Keratinocyte (primary cell): ENCODE measurements at regions not wholly inside any gene's neighbourhood (a gene's known extent, or its start where the extent isn't known, plus 50 kb on each side); places are given as distances from the start of the nearest gene placed in this dataset.

Experiments
- DNase-seq: peaks from one replicate; pipeline ENCODE4 v3.0.0-alpha.2; 2011; ENCODE audit warnings: low read depth, missing footprints, low spot score
- FAIRE-seq: peaks from 2 replicates; lab custom pipeline; 2011; peaks lifted over from hg19 to GRCh38; lab: Jason Lieb, UNC
- H2AFZ ChIP-seq: 2 replicates; pipeline ENCODE4 v1.6.0; 2012; ENCODE audit warnings: low read length, control low read depth, inconsistent platforms; ENCODE audit not compliant: control insufficient read depth
- H3K27ac ChIP-seq: 2 replicates; pipeline ENCODE4 v1.5.1; 2011; ENCODE audit warnings: low read length; ENCODE audit not compliant: control insufficient read depth, insufficient read depth
- H3K27me3 ChIP-seq: 3 replicates; pipeline ENCODE4 v1.6.0; 2011; ENCODE audit warnings: low read length; ENCODE audit not compliant: control insufficient read depth, insufficient read depth; ENCODE audit errors: extremely low read depth
- H3K36me3 ChIP-seq, 2 experiments: 2 replicates in 1 of 2; 3 replicates in 1 of 2; pipeline ENCODE4 v1.5.1; 2011; ENCODE audit warnings: low read length in 2 of 2, mild to moderate bottlenecking in 1 of 2; ENCODE audit not compliant: control insufficient read depth in 2 of 2, insufficient read depth in 2 of 2; ENCODE audit errors: extremely low read depth in 1 of 2
- H3K4me1 ChIP-seq: 3 replicates; pipeline ENCODE4 v1.5.1; 2011; ENCODE audit warnings: low read length; ENCODE audit not compliant: control insufficient read depth, insufficient read depth; ENCODE audit errors: extremely low read depth
- H3K4me2 ChIP-seq: 3 replicates; pipeline ENCODE4 v1.6.0; 2011; ENCODE audit warnings: low read depth, low read length; ENCODE audit not compliant: control insufficient read depth, insufficient read depth; ENCODE audit errors: extremely low read depth
- H3K4me3 ChIP-seq, 3 experiments: fragments of 200-600 bp in 1 of 3; sonication (generic) in 1 of 3; 2 replicates in 2 of 3; 3 replicates in 1 of 3; pipeline ENCODE4 v1.5.1; 2011 to 2016; ENCODE audit warnings: low read length in 3 of 3, mild to moderate bottlenecking in 3 of 3, control low read depth in 2 of 3, inconsistent platforms in 1 of 3, low read depth in 1 of 3, mixed read lengths in 1 of 3, mixed run types in 1 of 3, moderate library complexity in 1 of 3; ENCODE audit not compliant: control insufficient read depth in 2 of 3, insufficient read depth in 2 of 3; ENCODE audit errors: extremely low read depth in 1 of 3
- H3K79me2 ChIP-seq: 2 replicates; pipeline ENCODE4 v1.6.0; 2012; ENCODE audit warnings: low read length; ENCODE audit not compliant: control insufficient read depth, insufficient read depth
- H3K9ac ChIP-seq: 3 replicates; pipeline ENCODE4 v1.6.0; 2011; ENCODE audit warnings: low read length; ENCODE audit not compliant: control insufficient read depth, insufficient read depth; ENCODE audit errors: extremely low read depth
- H3K9me1 ChIP-seq: 3 replicates; pipeline ENCODE4 v1.6.0; 2011; ENCODE audit warnings: low read length; ENCODE audit not compliant: control insufficient read depth, insufficient read depth; ENCODE audit errors: extremely low read depth
- H3K9me3 ChIP-seq: 2 replicates; pipeline ENCODE4 v1.5.1; 2012; ENCODE audit warnings: low read depth, low read length; ENCODE audit not compliant: control insufficient read depth
- H4K20me1 ChIP-seq: 3 replicates; pipeline ENCODE4 v1.6.0; 2011; ENCODE audit warnings: low read length; ENCODE audit not compliant: control insufficient read depth, insufficient read depth; ENCODE audit errors: extremely low read depth
- EZH2 ChIP-seq: IDR thresholded peaks from one replicate; pipeline ENCODE4 v1.6.1; 2012; ENCODE audit warnings: inconsistent platforms, mild to moderate bottlenecking, low read length, moderate library complexity
- dilution Hi-C: fragments of 300-500 bp; cut with MboI; formaldehyde crosslinking; loops from one replicate; pipeline ENCODE4 v1.7.0; 2020; ENCODE audit warnings: low sequenced_read_pairs; ENCODE audit not compliant: extremely low pct_ligation_motif_present
- TF ChIP-seq, protein P1 (sequence below), 3 experiments: IDR thresholded peaks in 1 of 3; conservative IDR thresholded peaks in 1 of 3; optimal IDR thresholded peaks in 1 of 3; 2 replicates in 2 of 3; 3 replicates in 1 of 3; pipeline versions ENCODE3 to v1.5.1; 2011; ENCODE audit warnings: low read length in 3 of 3, mild to moderate bottlenecking in 3 of 3, moderate library complexity in 2 of 3, control low read depth in 1 of 3, inconsistent platforms in 1 of 3; ENCODE audit not compliant: insufficient read depth in 2 of 3; ENCODE audit errors: extremely low read depth in 1 of 3

DNA sequence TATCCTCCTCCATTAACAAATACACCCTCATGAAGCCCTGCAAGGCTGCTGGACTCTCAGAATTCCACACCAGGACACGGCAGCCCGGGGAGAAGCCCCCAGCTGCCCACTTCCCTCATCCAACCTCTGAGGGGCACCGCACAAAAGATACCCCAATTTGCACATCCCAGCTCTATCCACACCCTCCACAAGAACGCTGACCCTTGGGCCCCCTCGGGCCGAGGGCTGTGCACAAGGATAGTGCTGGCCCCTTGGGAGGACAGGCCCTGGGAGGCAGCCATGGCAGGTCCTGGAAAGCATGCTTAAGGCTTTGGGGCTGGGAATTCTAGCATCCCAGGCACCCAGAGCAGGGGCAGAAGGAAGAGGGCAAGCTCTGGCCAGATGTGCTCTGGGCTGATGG lies 77.4 kb upstream of the PRNP start:
- Histone ChIP-seq H3K4me3 (no peak overlapping the region), H3K9me3 (no peaks in the 10 kb centered on the region), H3K4me2 (no peak overlapping the region), H3K27ac (no peak overlapping the region), H3K27me3 (no peaks in the 10 kb centered on the region), H3K36me3 (no peaks in the 10 kb centered on the region), H4K20me1 (no peaks in the 10 kb centered on the region), H3K79me2 (no peaks in the 10 kb centered on the region), H2AFZ (no peak overlapping the region), H3K9me1 (no peaks in the 10 kb centered on the region), H3K4me1 (peaks cover 7% of the 10 kb centered on the region), H3K9ac (no peak overlapping the region)
- no peak for TF ChIP-seq EZH2
- TF ChIP-seq, protein P1, sequence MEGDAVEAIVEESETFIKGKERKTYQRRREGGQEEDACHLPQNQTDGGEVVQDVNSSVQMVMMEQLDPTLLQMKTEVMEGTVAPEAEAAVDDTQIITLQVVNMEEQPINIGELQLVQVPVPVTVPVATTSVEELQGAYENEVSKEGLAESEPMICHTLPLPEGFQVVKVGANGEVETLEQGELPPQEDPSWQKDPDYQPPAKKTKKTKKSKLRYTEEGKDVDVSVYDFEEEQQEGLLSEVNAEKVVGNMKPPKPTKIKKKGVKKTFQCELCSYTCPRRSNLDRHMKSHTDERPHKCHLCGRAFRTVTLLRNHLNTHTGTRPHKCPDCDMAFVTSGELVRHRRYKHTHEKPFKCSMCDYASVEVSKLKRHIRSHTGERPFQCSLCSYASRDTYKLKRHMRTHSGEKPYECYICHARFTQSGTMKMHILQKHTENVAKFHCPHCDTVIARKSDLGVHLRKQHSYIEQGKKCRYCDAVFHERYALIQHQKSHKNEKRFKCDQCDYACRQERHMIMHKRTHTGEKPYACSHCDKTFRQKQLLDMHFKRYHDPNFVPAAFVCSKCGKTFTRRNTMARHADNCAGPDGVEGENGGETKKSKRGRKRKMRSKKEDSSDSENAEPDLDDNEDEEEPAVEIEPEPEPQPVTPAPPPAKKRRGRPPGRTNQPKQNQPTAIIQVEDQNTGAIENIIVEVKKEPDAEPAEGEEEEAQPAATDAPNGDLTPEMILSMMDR (optimal IDR thresholded peaks at IDR 0.05 in 1 of 3, IDR thresholded peaks at IDR 0.05 in 1 of 3, conservative IDR thresholded peaks at IDR 0.05 in 1 of 3; ENCODE audit: extremely low read depth in 1 of 3, insufficient read depth in 2 of 3, low read length in 3 of 3), result no peak
- DNase-seq (no peak), FAIRE-seq (no peak)
- dilution Hi-C loops, result no loop called here

DNA sequence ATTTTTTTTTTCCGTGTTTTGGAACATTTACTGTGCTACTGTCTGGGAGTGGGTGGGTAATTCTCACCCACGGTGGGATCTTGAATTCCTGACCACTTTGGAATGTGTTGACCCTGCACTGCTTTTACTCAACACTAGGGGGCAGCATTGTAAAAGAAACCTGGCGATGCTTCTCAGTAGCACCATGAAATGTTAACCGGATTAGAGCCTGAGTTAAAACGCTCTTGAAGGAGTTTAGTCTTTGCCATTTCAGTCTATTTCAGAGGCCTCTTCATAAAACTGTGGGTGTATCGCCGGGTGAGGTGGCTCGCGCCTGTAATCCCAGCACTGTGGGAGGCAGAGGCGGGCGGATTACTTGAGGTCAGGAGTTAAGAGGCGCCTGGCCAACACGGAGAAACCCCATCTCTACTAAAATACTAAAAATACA lies 79.0 kb upstream of the PRNP start:
- H3K4me3 ChIP-seq, result no peak overlapping the region
- H4K20me1 ChIP-seq, result no peaks in the 10 kb centered on the region
- dilution Hi-C loops, result no loop called here
- H2AFZ ChIP-seq, result no peak overlapping the region
- H3K36me3 ChIP-seq, result no peaks in the 10 kb centered on the region
- FAIRE-seq, result peak; percentile 73
- no peak overlapping the region for H3K27ac ChIP-seq
- H3K27me3 ChIP-seq, result no peaks in the 10 kb centered on the region
- no peak for TF ChIP-seq EZH2
- TF ChIP-seq, protein P1 (optimal IDR thresholded peaks at IDR 0.05 in 1 of 3, IDR thresholded peaks at IDR 0.05 in 1 of 3, conservative IDR thresholded peaks at IDR 0.05 in 1 of 3; ENCODE audit: extremely low read depth in 1 of 3, insufficient read depth in 2 of 3, low read length in 3 of 3), result peak; percentile 80 to 87 (median 85)
- H3K9me3 ChIP-seq, result no peaks in the 10 kb centered on the region
- no peaks in the 10 kb centered on the region for H3K79me2 ChIP-seq
- peaks cover 7% of the 10 kb centered on the region for H3K4me1 ChIP-seq
- no peak overlapping the region for H3K4me2 ChIP-seq
- no peaks in the 10 kb centered on the region for H3K9me1 ChIP-seq
- H3K9ac ChIP-seq, result no peak overlapping the region
- DNase-seq, result no peak
